NCI-H128 (cell line): ENCODE measurements at regions not wholly inside any gene's neighbourhood (a gene's known extent, or its start where the extent isn't known, plus 50 kb on each side); places are given as distances from the start of the nearest gene placed in this dataset.

Experiments
- DNase-seq: peaks from one replicate; lab custom pipeline; 2025; ENCODE audit not compliant: unreplicated experiment; lab: John Stamatoyannopoulos, UW

GRCh38 chr20:7608250-7608649 lies 332.0 kb downstream of the HAO1 start:
- no peak for DNase-seq

GRCh38 chr20:7609251-7609650 lies 331.0 kb downstream of the HAO1 start:
- DNase-seq = no peak

- DNase-seq = no peak
Measured at GRCh38 chr20:7610681-7611080, 329.6 kb downstream of the HAO1 start.

- DNase-seq = no peak
Measured at GRCh38 chr20:7617797-7618196, 322.5 kb downstream of the HAO1 start.

GRCh38 chr20:7622399-7622961 lies 317.8 kb downstream of the HAO1 start:
- no peak for DNase-seq

GRCh38 chr20:7624886-7625285 lies 315.4 kb downstream of the HAO1 start:
- DNase-seq = no peak

- no peak for DNase-seq
Measured at GRCh38 chr20:7627734-7628663, 312.3 kb downstream of the HAO1 start.

- no peak for DNase-seq
Measured at GRCh38 chr20:7629880-7630279, 310.4 kb downstream of the HAO1 start.

GRCh38 chr20:7637184-7637583 lies 303.1 kb downstream of the HAO1 start:
- no peak for DNase-seq

GRCh38 chr20:7650086-7650879 lies 290.0 kb downstream of the HAO1 start:
- DNase-seq = no peak

- DNase-seq = no peak
Measured at GRCh38 chr20:7654231-7654630, 286.0 kb downstream of the HAO1 start.

GRCh38 chr20:7656687-7657467 lies 283.4 kb downstream of the HAO1 start:
- DNase-seq = no peak

GRCh38 chr20:7657569-7657968 lies 282.7 kb downstream of the HAO1 start:
- DNase-seq = no peak

- no peak for DNase-seq
Measured at GRCh38 chr20:7660165-7660564, 280.1 kb downstream of the HAO1 start.

GRCh38 chr20:7665376-7665775 lies 274.9 kb downstream of the HAO1 start:
- DNase-seq = no peak

GRCh38 chr20:7667194-7667593 lies 273.1 kb downstream of the HAO1 start:
- no peak for DNase-seq

- DNase-seq = no peak
Measured at GRCh38 chr20:7672571-7672970, 267.7 kb downstream of the HAO1 start.

- no peak for DNase-seq
Measured at GRCh38 chr20:7673841-7674240, 266.4 kb downstream of the HAO1 start.

GRCh38 chr20:7682916-7683315 lies 257.3 kb downstream of the HAO1 start:
- DNase-seq = no peak

GRCh38 chr20:7687065-7687464 lies 253.2 kb downstream of the HAO1 start:
- DNase-seq = no peak

- DNase-seq = no peak
Measured at GRCh38 chr20:7689151-7689550, 251.1 kb downstream of the HAO1 start.
